ENCODE measurements at regions not wholly inside any gene's neighbourhood (a gene's known extent, or its start where the extent isn't known, plus 50 kb on each side); places are given as distances from the start of the nearest gene placed in this dataset.
A peak's percentile ranks its signal among the peaks of the same experiment; 100 is the strongest.

DNA sequence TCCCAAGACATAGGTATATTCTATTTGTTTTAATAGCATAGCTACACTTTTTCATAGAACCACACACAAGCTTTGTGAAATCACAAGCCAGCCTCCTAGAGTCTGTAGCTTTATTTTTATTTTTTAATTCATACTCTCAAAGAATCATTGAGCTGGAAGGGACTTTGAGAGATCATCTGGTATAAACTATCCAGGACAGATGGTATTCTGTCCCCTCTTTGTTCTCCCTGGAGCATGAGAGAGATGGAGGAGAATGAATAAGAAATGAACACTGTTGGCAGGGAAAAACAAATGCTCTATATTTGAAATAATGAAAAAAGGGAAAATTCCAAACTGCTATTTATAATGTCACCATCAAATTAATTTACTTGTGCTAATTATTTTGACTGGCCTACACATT is 338.7 kb upstream of the IL12A start:
- no peak for DNase-seq (ENCODE audit: low read depth)

DNA sequence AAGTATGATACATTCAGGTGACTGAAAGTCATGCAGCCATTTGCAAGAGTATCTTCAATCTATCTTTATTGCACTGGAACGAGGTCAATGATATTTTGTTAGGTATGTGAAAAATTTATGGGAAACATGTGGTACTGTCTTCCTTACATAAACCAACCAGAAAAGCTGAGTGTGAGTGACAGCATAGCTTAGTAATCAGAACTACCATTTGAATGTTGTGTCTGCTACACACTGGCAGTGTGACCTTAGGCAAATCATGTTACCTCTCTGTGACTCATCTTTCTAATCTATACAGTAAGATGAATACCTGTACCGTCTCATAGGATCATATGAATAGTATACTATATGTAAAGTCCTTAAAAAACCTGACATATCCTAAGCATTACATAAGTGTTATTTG is 337.9 kb upstream of the IL12A start:
- Histone ChIP-seq H3K36me3 (ENCODE audit: control insufficient read depth, insufficient read depth, low read length, severe bottlenecking) (no peaks in the 10 kb centered on the region), H3K27me3 (replicated peaks; ENCODE audit: control insufficient read depth, insufficient read depth, low read length) (no peaks in the 10 kb centered on the region), H3K9ac (ENCODE audit: low read length) (no peak overlapping the region), H3K9me3 (ENCODE audit: control insufficient read depth, low read length) (no peaks in the 10 kb centered on the region), H3K4me3 (ENCODE audit: low read length) (no peak overlapping the region), H3K4me1 (ENCODE audit: control insufficient read depth, insufficient read depth, low read length) (peaks cover 5% of the 10 kb centered on the region)
- no peak for DNase-seq (ENCODE audit: low read depth)

More for the DNA sequence above, 338.7 kb upstream of the IL12A start:
- H3K27me3 ChIP-seq (replicated peaks; ENCODE audit: control insufficient read depth, insufficient read depth, low read length) = no peaks in the 10 kb centered on the region
- no peaks in the 10 kb centered on the region for H3K9me3 ChIP-seq (ENCODE audit: control insufficient read depth, low read length)
- H3K4me3 ChIP-seq (ENCODE audit: low read length) = no peak overlapping the region
- peaks cover 12% of the 10 kb centered on the region for H3K4me1 ChIP-seq (ENCODE audit: control insufficient read depth, insufficient read depth, low read length)
- H3K36me3 ChIP-seq (ENCODE audit: control insufficient read depth, insufficient read depth, low read length, severe bottlenecking) = no peaks in the 10 kb centered on the region
- no peak overlapping the region for H3K9ac ChIP-seq (ENCODE audit: low read length)

DNA sequence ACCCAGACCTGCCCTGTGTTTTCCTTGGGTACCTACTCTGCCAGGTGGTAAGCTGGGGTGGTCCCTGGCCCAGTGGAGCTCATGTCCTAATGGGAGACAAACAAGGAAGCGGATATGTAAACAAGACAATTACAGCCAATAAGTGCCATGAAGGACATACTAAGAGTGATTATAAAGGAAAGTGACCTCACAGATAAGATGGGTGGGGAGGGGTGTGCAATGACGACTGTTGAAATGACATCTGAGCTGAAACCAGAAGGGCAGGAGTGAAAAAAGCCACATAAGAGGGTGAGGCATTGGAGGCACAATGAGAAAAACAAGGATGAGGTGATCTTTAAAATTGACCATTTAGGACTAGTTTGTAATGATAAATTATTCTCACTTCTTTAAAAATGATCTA is 336.2 kb upstream of the IL12A start:
- no peak overlapping the region for H3K4me3 ChIP-seq (ENCODE audit: low read length)
- H3K9ac ChIP-seq (ENCODE audit: low read length) = no peak overlapping the region
- H3K36me3 ChIP-seq (ENCODE audit: control insufficient read depth, insufficient read depth, low read length, severe bottlenecking) = no peaks in the 10 kb centered on the region
- H3K27me3 ChIP-seq (replicated peaks; ENCODE audit: control insufficient read depth, insufficient read depth, low read length) = no peaks in the 10 kb centered on the region
- no peak for DNase-seq (ENCODE audit: low read depth)
- H3K9me3 ChIP-seq (ENCODE audit: control insufficient read depth, low read length) = no peaks in the 10 kb centered on the region
- H3K4me1 ChIP-seq (ENCODE audit: control insufficient read depth, insufficient read depth, low read length) = no peaks in the 10 kb centered on the region

DNA sequence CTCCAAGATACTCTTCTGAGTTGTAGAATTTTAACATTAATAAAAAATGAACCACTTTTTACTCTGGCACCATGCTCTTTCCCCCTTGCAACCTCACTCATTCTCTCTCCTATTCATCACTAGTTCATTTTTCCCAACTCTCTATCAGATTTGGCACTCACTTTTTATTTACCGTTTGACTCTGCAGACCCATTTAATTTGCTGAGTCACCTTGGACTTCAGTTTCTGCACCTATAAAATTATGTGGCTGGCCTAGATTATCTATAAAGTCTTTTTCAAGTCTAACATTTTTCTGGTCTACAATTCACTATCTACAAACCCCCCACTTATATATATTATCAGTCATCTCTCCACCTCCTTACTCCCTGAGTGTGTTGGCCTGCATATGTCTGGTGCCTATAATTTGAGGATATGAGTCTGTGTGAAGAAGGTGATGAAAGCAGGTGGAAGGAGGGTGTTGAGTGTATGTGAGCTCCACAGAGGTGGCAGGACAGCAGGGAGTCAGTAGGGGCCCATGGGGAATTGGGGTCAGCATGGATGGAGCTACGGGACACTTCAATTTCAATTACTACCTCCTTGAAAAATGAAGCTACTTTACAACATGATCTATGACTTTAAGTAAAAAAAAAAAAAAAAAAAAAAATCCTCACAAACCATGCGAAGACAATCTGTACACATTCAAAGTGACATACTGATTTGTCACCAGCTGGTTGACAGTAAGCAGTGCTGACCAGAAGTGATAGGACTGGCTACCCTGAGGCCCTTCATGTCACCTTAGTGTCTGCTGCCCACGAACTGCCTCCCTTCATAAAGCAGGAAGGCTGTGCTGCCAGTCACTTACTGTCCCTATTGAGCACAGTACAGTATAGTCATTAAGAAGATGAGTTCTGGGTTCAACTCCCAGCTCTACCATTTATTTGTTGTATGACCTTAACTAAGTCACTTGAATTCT is 334.2 kb upstream of the IL12A start:
- Histone ChIP-seq H3K4me3 (ENCODE audit: low read length) (no peak overlapping the region), H3K27me3 (replicated peaks; ENCODE audit: control insufficient read depth, insufficient read depth, low read length) (no peaks in the 10 kb centered on the region), H3K36me3 (ENCODE audit: control insufficient read depth, insufficient read depth, low read length, severe bottlenecking) (no peaks in the 10 kb centered on the region), H3K4me1 (ENCODE audit: control insufficient read depth, insufficient read depth, low read length) (no peaks in the 10 kb centered on the region), H3K9me3 (ENCODE audit: control insufficient read depth, low read length) (no peaks in the 10 kb centered on the region), H3K9ac (ENCODE audit: low read length) (no peak overlapping the region)
- DNase-seq (ENCODE audit: low read depth) = no peak

GRCh38 chr3:159655202-159655601 is 333.4 kb upstream of the IL12A start:
- no peaks in the 10 kb centered on the region for H3K9me3 ChIP-seq (ENCODE audit: control insufficient read depth, low read length)
- H3K27me3 ChIP-seq (replicated peaks; ENCODE audit: control insufficient read depth, insufficient read depth, low read length) = no peaks in the 10 kb centered on the region
- H3K36me3 ChIP-seq (ENCODE audit: control insufficient read depth, insufficient read depth, low read length, severe bottlenecking) = no peaks in the 10 kb centered on the region
- no peak for DNase-seq (ENCODE audit: low read depth)
- H3K9ac ChIP-seq (ENCODE audit: low read length) = no peak overlapping the region
- no peaks in the 10 kb centered on the region for H3K4me1 ChIP-seq (ENCODE audit: control insufficient read depth, insufficient read depth, low read length)
- H3K4me3 ChIP-seq (ENCODE audit: low read length) = no peak overlapping the region

DNA sequence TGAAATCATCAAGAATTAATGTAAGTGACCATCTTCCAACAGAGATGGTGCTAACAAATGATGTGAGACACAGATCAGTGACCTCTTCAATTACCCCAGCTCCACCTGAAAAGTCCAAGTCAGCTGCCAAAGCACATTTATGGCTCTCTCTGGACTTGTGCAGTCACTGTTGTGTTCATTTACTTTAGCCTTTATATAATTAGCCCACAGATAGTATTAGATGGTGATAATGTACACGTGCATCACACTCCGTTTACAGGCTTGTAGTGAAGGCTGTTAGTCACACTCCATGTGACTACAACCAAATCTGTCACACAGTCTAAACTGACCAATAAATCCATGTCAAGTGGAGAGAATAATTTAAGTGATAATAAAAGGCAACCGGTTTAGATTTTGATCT is 331.5 kb upstream of the IL12A start:
- H3K9ac ChIP-seq (ENCODE audit: low read length) = no peak overlapping the region
- peaks cover 10% of the 10 kb centered on the region for H3K9me3 ChIP-seq (ENCODE audit: control insufficient read depth, low read length)
- H3K36me3 ChIP-seq (ENCODE audit: control insufficient read depth, insufficient read depth, low read length, severe bottlenecking) = no peaks in the 10 kb centered on the region
- no peak overlapping the region for H3K4me3 ChIP-seq (ENCODE audit: low read length)
- no peaks in the 10 kb centered on the region for H3K4me1 ChIP-seq (ENCODE audit: control insufficient read depth, insufficient read depth, low read length)
- DNase-seq (ENCODE audit: low read depth) = no peak
- H3K27me3 ChIP-seq (replicated peaks; ENCODE audit: control insufficient read depth, insufficient read depth, low read length) = no peaks in the 10 kb centered on the region

DNA sequence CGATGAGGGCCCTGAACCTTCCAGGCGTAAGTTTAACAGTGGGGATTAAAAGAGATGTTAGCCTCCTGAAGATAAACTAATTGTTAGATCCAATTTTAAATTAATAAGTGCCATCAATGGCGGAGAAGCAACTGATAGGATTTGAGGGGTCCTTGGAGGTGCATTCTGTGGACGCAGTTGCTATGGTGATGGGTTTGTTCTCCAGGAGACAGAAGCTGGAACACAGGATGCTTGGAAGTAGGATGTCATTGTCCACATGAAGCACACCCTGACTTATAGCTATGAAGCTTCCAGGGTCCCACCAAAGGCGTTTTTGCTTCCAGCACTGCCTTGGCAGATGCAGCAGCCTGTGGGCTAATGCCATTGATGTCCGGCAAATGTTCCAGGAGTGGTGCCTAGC is 331.0 kb upstream of the IL12A start:
- no peaks in the 10 kb centered on the region for H3K4me1 ChIP-seq (ENCODE audit: control insufficient read depth, insufficient read depth, low read length)

GRCh38 chr3:159660326-159660725 is 328.3 kb upstream of the IL12A start:
- peaks cover 18% of the 10 kb centered on the region for H3K9me3 ChIP-seq (ENCODE audit: control insufficient read depth, low read length)
- no peaks in the 10 kb centered on the region for H3K27me3 ChIP-seq (replicated peaks; ENCODE audit: control insufficient read depth, insufficient read depth, low read length)
- no peaks in the 10 kb centered on the region for H3K36me3 ChIP-seq (ENCODE audit: control insufficient read depth, insufficient read depth, low read length, severe bottlenecking)
- H3K4me1 ChIP-seq (ENCODE audit: control insufficient read depth, insufficient read depth, low read length) = no peaks in the 10 kb centered on the region
- H3K9ac ChIP-seq (ENCODE audit: low read length) = no peak overlapping the region
- H3K4me3 ChIP-seq (ENCODE audit: low read length) = no peak overlapping the region
- DNase-seq (ENCODE audit: low read depth) = no peak

More for the DNA sequence above, 331.0 kb upstream of the IL12A start:
- no peak overlapping the region for H3K9ac ChIP-seq (ENCODE audit: low read length)
- DNase-seq (ENCODE audit: low read depth) = no peak
- H3K27me3 ChIP-seq (replicated peaks; ENCODE audit: control insufficient read depth, insufficient read depth, low read length) = no peaks in the 10 kb centered on the region
- no peak overlapping the region for H3K4me3 ChIP-seq (ENCODE audit: low read length)
- peaks cover 14% of the 10 kb centered on the region for H3K9me3 ChIP-seq (ENCODE audit: control insufficient read depth, low read length)
- no peaks in the 10 kb centered on the region for H3K36me3 ChIP-seq (ENCODE audit: control insufficient read depth, insufficient read depth, low read length, severe bottlenecking)

- Histone ChIP-seq H3K9ac (ENCODE audit: low read length) (no peak overlapping the region), H3K9me3 (ENCODE audit: control insufficient read depth, low read length) (peaks cover 18% of the 10 kb centered on the region), H3K36me3 (ENCODE audit: control insufficient read depth, insufficient read depth, low read length, severe bottlenecking) (no peaks in the 10 kb centered on the region), H3K27me3 (replicated peaks; ENCODE audit: control insufficient read depth, insufficient read depth, low read length) (no peaks in the 10 kb centered on the region), H3K4me3 (ENCODE audit: low read length) (no peak overlapping the region), H3K4me1 (ENCODE audit: control insufficient read depth, insufficient read depth, low read length) (no peaks in the 10 kb centered on the region)
- DNase-seq (ENCODE audit: low read depth) = no peak
These were observed 327.7 kb upstream of the IL12A start for GRCh38 chr3:159660901-159661300.

DNA sequence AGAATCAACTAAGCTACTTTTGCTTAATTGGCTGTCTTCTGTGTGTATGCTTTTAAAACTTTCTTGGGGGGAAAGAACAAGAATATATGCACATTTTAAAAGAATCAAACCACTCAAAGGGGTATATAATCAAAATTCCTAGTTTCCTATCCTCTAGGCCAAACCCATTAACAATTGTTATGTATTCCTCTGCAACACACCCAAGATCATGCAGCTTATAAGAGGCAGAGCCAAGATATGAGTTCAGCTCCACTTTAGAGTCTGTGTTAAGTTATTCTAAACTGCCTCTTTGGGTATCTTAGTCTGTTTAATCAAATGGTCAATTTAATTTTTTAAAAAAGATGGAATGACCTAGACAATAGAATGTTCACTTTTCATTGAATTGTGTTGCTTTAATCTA is 326.1 kb upstream of the IL12A start:
- Histone ChIP-seq H3K9me3 (ENCODE audit: control insufficient read depth, low read length) (peaks cover 18% of the 10 kb centered on the region), H3K4me3 (ENCODE audit: low read length) (no peak overlapping the region), H3K36me3 (ENCODE audit: control insufficient read depth, insufficient read depth, low read length, severe bottlenecking) (no peaks in the 10 kb centered on the region), H3K27me3 (replicated peaks; ENCODE audit: control insufficient read depth, insufficient read depth, low read length) (no peaks in the 10 kb centered on the region), H3K4me1 (ENCODE audit: control insufficient read depth, insufficient read depth, low read length) (no peaks in the 10 kb centered on the region), H3K9ac (ENCODE audit: low read length) (no peak overlapping the region)
- no peak for DNase-seq (ENCODE audit: low read depth)

DNA sequence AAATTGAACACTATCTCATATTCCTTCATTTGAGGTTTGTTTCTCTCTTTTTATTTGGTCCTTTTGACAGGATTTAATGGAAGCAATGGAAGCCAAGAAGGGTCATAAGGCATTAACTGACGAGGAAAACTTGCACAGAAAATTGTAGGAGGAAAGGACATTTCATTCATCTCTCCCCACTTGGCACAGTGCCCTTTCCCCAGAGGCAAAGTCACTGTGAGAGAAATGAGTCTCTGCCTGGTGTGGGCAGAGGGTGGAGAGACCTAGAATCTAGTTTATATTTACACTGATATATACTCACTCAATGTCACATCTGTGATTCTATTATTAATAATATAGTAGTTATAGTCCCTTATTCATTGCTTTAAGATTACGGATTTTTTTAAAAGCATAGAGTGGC is 324.6 kb upstream of the IL12A start:
- Histone ChIP-seq H3K4me3 (ENCODE audit: low read length) (no peak overlapping the region), H3K36me3 (ENCODE audit: control insufficient read depth, insufficient read depth, low read length, severe bottlenecking) (no peaks in the 10 kb centered on the region), H3K4me1 (ENCODE audit: control insufficient read depth, insufficient read depth, low read length) (no peaks in the 10 kb centered on the region), H3K27me3 (replicated peaks; ENCODE audit: control insufficient read depth, insufficient read depth, low read length) (no peaks in the 10 kb centered on the region), H3K9ac (ENCODE audit: low read length) (no peak overlapping the region), H3K9me3 (ENCODE audit: control insufficient read depth, low read length) (peaks cover 18% of the 10 kb centered on the region)
- peak; percentile 14 for DNase-seq (ENCODE audit: low read depth)

- Histone ChIP-seq H3K9ac (ENCODE audit: low read length) (no peak overlapping the region), H3K9me3 (ENCODE audit: control insufficient read depth, low read length) (peaks cover 18% of the 10 kb centered on the region), H3K4me3 (ENCODE audit: low read length) (no peak overlapping the region), H3K4me1 (ENCODE audit: control insufficient read depth, insufficient read depth, low read length) (no peaks in the 10 kb centered on the region), H3K27me3 (replicated peaks; ENCODE audit: control insufficient read depth, insufficient read depth, low read length) (no peaks in the 10 kb centered on the region), H3K36me3 (ENCODE audit: control insufficient read depth, insufficient read depth, low read length, severe bottlenecking) (no peaks in the 10 kb centered on the region)
- no peak for DNase-seq (ENCODE audit: low read depth)
These were observed 324.0 kb upstream of the IL12A start for GRCh38 chr3:159664653-159665052.

All from adipocyte (in vitro differentiated cells).